Panc1 (cell line): ENCODE measurements at regions not wholly inside any gene's neighbourhood (a gene's known extent, or its start where the extent isn't known, plus 50 kb on each side); places are given as distances from the start of the nearest gene placed in this dataset.

Experiments used
- ATAC-seq: fragments of 200-7000 bp; cut with Tn5 transposase; 2 replicates; pipeline ENCODE4 v1.9.1; 2020; ENCODE audit warnings: mild to moderate bottlenecking, moderate library complexity
- BruUV-seq: library from RNA; stranded (reverse); fragments of 400-500 nt; replicated peaks from 2 replicates; lab custom pipeline; 2021; lab: Mats Ljungman, UMichigan
- CTCF ChIA-PET: fragments of 300-600 bp; sonication (Branson Sonifier 250); formaldehyde crosslinking; loops from one replicate; lab custom pipeline; 2022; ENCODE audit warnings: antibody characterized with exemption; lab: Charles Lee
- POLR2A ChIA-PET: fragments of 300-600 bp; sonication (Branson Sonifier 250); formaldehyde crosslinking; loops from one replicate; lab custom pipeline; 2022; ENCODE audit warnings: antibody characterized with exemption; lab: Charles Lee
- DNase-seq: peaks from one replicate; pipeline ENCODE4 v3.0.0-alpha.2; 2010; ENCODE audit warnings: low read depth, low spot score
- H3K27ac ChIP-seq: 2 replicates; pipeline ENCODE4 v1.5.1; 2011; ENCODE audit warnings: mild to moderate bottlenecking, low read length, inconsistent platforms
- H3K27me3 ChIP-seq: fragments of 200-500 bp; sonication (Bioruptor generic); 2 replicates; pipeline ENCODE4 v1.6.0; 2014; ENCODE audit warnings: low read length, inconsistent platforms; ENCODE audit not compliant: control insufficient read depth, insufficient read depth
- H3K36me3 ChIP-seq: fragments of 200-500 bp; sonication (Bioruptor generic); 2 replicates; pipeline ENCODE4 v1.5.1; 2014; ENCODE audit warnings: inconsistent platforms, mild to moderate bottlenecking, low read length, moderate library complexity; ENCODE audit not compliant: control insufficient read depth, insufficient read depth
- H3K4me1 ChIP-seq: 2 replicates; pipeline ENCODE4 v1.5.1; 2011; ENCODE audit warnings: inconsistent platforms, mild to moderate bottlenecking, low read length, moderate library complexity; ENCODE audit not compliant: control insufficient read depth, insufficient read depth
- H3K4me3 ChIP-seq, 2 experiments: 2 replicates each; pipeline ENCODE4 v1.5.1; 2011 to 2012; ENCODE audit warnings: low read depth in 2 of 2, low read length in 2 of 2, mild to moderate bottlenecking in 2 of 2, inconsistent platforms in 1 of 2, moderate library complexity in 1 of 2
- H3K9me3 ChIP-seq: fragments of 200-500 bp; sonication (Bioruptor generic); 2 replicates; pipeline ENCODE4 v1.5.1; 2014; ENCODE audit warnings: low read depth, mild to moderate bottlenecking, inconsistent platforms, low read length, moderate library complexity; ENCODE audit not compliant: control insufficient read depth, insufficient read depth
- CTCF ChIP-seq: fragments of 450-650 bp; IDR thresholded peaks from 2 replicates; pipeline ENCODE4 v1.5.1; 2017; ENCODE audit warnings: mild to moderate bottlenecking
- POLR2AphosphoS5 ChIP-seq: IDR thresholded peaks from 2 replicates; pipeline ENCODE4 v1.6.1; 2012; ENCODE audit warnings: mild to moderate bottlenecking, low read depth, low read length, moderate library complexity
- REST ChIP-seq, 2 experiments: IDR thresholded peaks; 2 replicates each; pipeline ENCODE4 v1.6.1; 2011 to 2012; ENCODE audit warnings: low read depth in 2 of 2, control low read depth in 1 of 2, low read length in 1 of 2, mild to moderate bottlenecking in 1 of 2, moderate library complexity in 1 of 2; ENCODE audit not compliant: insufficient read depth in 1 of 2
- SIN3A ChIP-seq: IDR thresholded peaks from 2 replicates; pipeline ENCODE4 v1.6.1; 2012; ENCODE audit warnings: low read depth, mild to moderate bottlenecking, low read length, moderate library complexity, borderline replicate concordance; ENCODE audit not compliant: insufficient read depth
- TCF7L2 ChIP-seq: IDR thresholded peaks from 2 replicates; pipeline ENCODE4 v1.6.1; 2011; ENCODE audit warnings: mild to moderate bottlenecking, low read depth, low read length, inconsistent platforms
- in situ Hi-C: cut with HindIII; loops from 2 replicates; pipeline ENCODE4 v1.10.0; 2016; ENCODE audit warnings: low sequenced_read_pairs, low pct_unique_long_range_greater_than_20kb
- intact Hi-C: fragments of 100-400 bp; cut with micrococcal nuclease; formaldehyde crosslinking; loops from one replicate; pipeline ENCODE4 v1.10.0; 2022; ENCODE audit not compliant: unreplicated experiment

- DNase-seq (no peak), ATAC-seq (no peak)
- H3K4me3 ChIP-seq, result no peak overlapping the region
- ChIA-PET POLR2A (interaction anchor here (0.7 kb wide), 1 partner anchor 36 kb away, joined by 3 read pairs; no protein-coding TSS in a partner anchor), CTCF (no interaction called here)
- BruUV-seq, result no TSS peak
- no peaks in the 10 kb centered on the region for H3K9me3 ChIP-seq
- no peaks in the 10 kb centered on the region for H3K27me3 ChIP-seq
- no peaks in the 10 kb centered on the region for H3K36me3 ChIP-seq
- H3K4me1 ChIP-seq, result no peaks in the 10 kb centered on the region
- no peak for TF ChIP-seq TCF7L2
- TF ChIP-seq POLR2AphosphoS5, result no peak
- no peak for TF ChIP-seq CTCF
- TF ChIP-seq SIN3A, result no peak
- TF ChIP-seq REST (IDR thresholded peaks at IDR 0.05; ENCODE audit: insufficient read depth in 1 of 2, low read depth in 2 of 2, low read length in 1 of 2), result no peak
- intact Hi-C loops, result no loop called here
- in situ Hi-C loops, result no loop called here
- H3K27ac ChIP-seq, result no peak overlapping the region
Measured at GRCh38 chr6:152816055-152816454, 65.5 kb downstream of the VIP start.

- intact Hi-C loops, result no loop called here
- Histone ChIP-seq H3K4me3 (no peak overlapping the region), H3K9me3 (no peaks in the 10 kb centered on the region), H3K27me3 (no peaks in the 10 kb centered on the region), H3K27ac (no peak overlapping the region), H3K4me1 (no peaks in the 10 kb centered on the region), H3K36me3 (no peaks in the 10 kb centered on the region)
- in situ Hi-C loops, result no loop called here
- DNase-seq (no peak), ATAC-seq (no peak)
- BruUV-seq, result no TSS peak
- TF ChIP-seq CTCF, result 0 out of 2 replicates have a peak, but pooled peaks have one; percentile 5
- TF ChIP-seq POLR2AphosphoS5, result no peak
- ChIA-PET CTCF (no interaction called here), POLR2A (no interaction called here)
Measured at GRCh38 chr6:152821525-152821924, 70.9 kb downstream of the VIP start.
